ENCODE measurements at regions not wholly inside any gene's neighbourhood (a gene's known extent, or its start where the extent isn't known, plus 50 kb on each side); places are given as distances from the start of the nearest gene placed in this dataset.
"Not testable (repeated sequence)": the region's sequence is repeated elsewhere in the genome, so short reads cannot be mapped to it uniquely, and the experiment has no call there.

GRCh38 chr12:60603475-60603874 is 1007.6 kb downstream of the SLC16A7 start:
- CTCF ChIA-PET, POLR2A ChIA-PET: not testable (repeated sequence)

- POLR2A ChIA-PET, result no interaction called here
- CTCF ChIA-PET, result interaction anchor here (0.6 kb wide), 1 partner anchor 1437 kb away, joined by 3 read pairs; no protein-coding TSS in a partner anchor
Observed at GRCh38 chr12:60616400-60616799, 1020.6 kb downstream of the SLC16A7 start.

GRCh38 chr12:60630796-60631195 is 1035.0 kb downstream of the SLC16A7 start:
- ChIA-PET POLR2A (no interaction called here), CTCF (no interaction called here)

GRCh38 chr12:60644076-60644475 is 1048.2 kb downstream of the SLC16A7 start:
- POLR2A ChIA-PET, result no interaction called here
- CTCF ChIA-PET, result no interaction called here

GRCh38 chr12:60666895-60667294 is 1071.1 kb downstream of the SLC16A7 start:
- CTCF ChIA-PET, result no interaction called here

GRCh38 chr12:60672949-60673348 is 1077.1 kb downstream of the SLC16A7 start:
- CTCF ChIA-PET, result no interaction called here
- POLR2A ChIA-PET, result no interaction called here

More at GRCh38 chr12:60666895-60667294, 1071.1 kb downstream of the SLC16A7 start:
- POLR2A ChIA-PET, result no interaction called here

GRCh38 chr12:60684988-60685655 is 1089.3 kb downstream of the SLC16A7 start:
- POLR2A ChIA-PET, result no interaction called here

GRCh38 chr12:60689137-60689536 is 1093.3 kb downstream of the SLC16A7 start:
- ChIA-PET POLR2A (no interaction called here), CTCF (no interaction called here)

More at GRCh38 chr12:60684988-60685655, 1089.3 kb downstream of the SLC16A7 start:
- CTCF ChIA-PET, result no interaction called here

GRCh38 chr12:60693019-60693626 is 1097.3 kb downstream of the SLC16A7 start:
- ChIA-PET CTCF (no interaction called here), POLR2A (no interaction called here)

GRCh38 chr12:60704171-60704914 is 1108.5 kb downstream of the SLC16A7 start:
- CTCF ChIA-PET, result no interaction called here
- POLR2A ChIA-PET, result no interaction called here

GRCh38 chr12:60710246-60710645 is 1114.4 kb downstream of the SLC16A7 start:
- CTCF ChIA-PET, result no interaction called here

GRCh38 chr12:60714141-60714900 is 1118.5 kb downstream of the SLC16A7 start:
- ChIA-PET POLR2A (no interaction called here), CTCF (no interaction called here)

More at GRCh38 chr12:60710246-60710645, 1114.4 kb downstream of the SLC16A7 start:
- POLR2A ChIA-PET, result no interaction called here

GRCh38 chr12:60724475-60724874 is 1128.6 kb downstream of the SLC16A7 start:
- POLR2A ChIA-PET, result no interaction called here
- CTCF ChIA-PET, result no interaction called here

GRCh38 chr12:60724984-60725383 is 1129.2 kb downstream of the SLC16A7 start:
- ChIA-PET CTCF (no interaction called here), POLR2A (no interaction called here)

- POLR2A ChIA-PET, result no interaction called here
Observed at GRCh38 chr12:60752589-60752988, 1156.8 kb downstream of the SLC16A7 start.

GRCh38 chr12:60758224-60758623 is 1162.4 kb downstream of the SLC16A7 start:
- ChIA-PET POLR2A (no interaction called here), CTCF (no interaction called here)

More at GRCh38 chr12:60752589-60752988, 1156.8 kb downstream of the SLC16A7 start:
- CTCF ChIA-PET, result no interaction called here

GRCh38 chr12:60760965-60761364 is 1165.1 kb downstream of the SLC16A7 start:
- ChIA-PET POLR2A (no interaction called here), CTCF (no interaction called here)

GRCh38 chr12:60801166-60801565 is 1205.3 kb downstream of the SLC16A7 start:
- CTCF ChIA-PET, POLR2A ChIA-PET: not testable (repeated sequence)

GRCh38 chr12:60803147-60803546 is 1207.3 kb downstream of the SLC16A7 start:
- ChIA-PET POLR2A (no interaction called here), CTCF (no interaction called here)

GRCh38 chr12:60805364-60805763 is 1209.5 kb downstream of the SLC16A7 start:
- CTCF ChIA-PET, result no interaction called here

GRCh38 chr12:60819794-60820193 is 1224.0 kb downstream of the SLC16A7 start:
- ChIA-PET CTCF (no interaction called here), POLR2A (no interaction called here)

More at GRCh38 chr12:60805364-60805763, 1209.5 kb downstream of the SLC16A7 start:
- POLR2A ChIA-PET, result no interaction called here

All from activated CD8-positive, alpha-beta memory T cell treated with anti-CD3 and anti-CD28 coated beads for 36 hours (primary cell).